Lower leg skin (tissue), 3 donors: ENCODE measurements at regions not wholly inside any gene's neighbourhood (a gene's known extent, or its start where the extent isn't known, plus 50 kb on each side); places are given as distances from the start of the nearest gene placed in this dataset.

Experiments used
- CTCF ChIP-seq, 3 donors: fragments of 450-650 bp; IDR thresholded peaks; one replicate each; pipeline ENCODE4 v1.5.1; 2016; ENCODE audit warnings: antibody characterized with exemption in 3 of 3, mild to moderate bottlenecking in 3 of 3, moderate library complexity in 2 of 3
- POLR2A ChIP-seq, 2 donors: fragments of 450-650 bp; IDR thresholded peaks; one replicate each; pipeline ENCODE4 v1.6.1; 2016 to 2017; ENCODE audit warnings: antibody characterized with exemption in 2 of 2, mild to moderate bottlenecking in 1 of 2, moderate library complexity in 1 of 2

GRCh38 chr21:27403011-27403410, 436.1 kb upstream of the ADAMTS5 start:
- TF ChIP-seq CTCF (IDR thresholded peaks at IDR 0.05): no peak
- TF ChIP-seq POLR2A (IDR thresholded peaks at IDR 0.05): no peak
